Left lobe of liver (tissue), 2 donors: ENCODE measurements at regions not wholly inside any gene's neighbourhood (a gene's known extent, or its start where the extent isn't known, plus 50 kb on each side); places are given as distances from the start of the nearest gene placed in this dataset.
"Not testable (repeated sequence)": the region's sequence is repeated elsewhere in the genome, so short reads cannot be mapped to it uniquely, and the experiment has no call there.

Experiments used
- ATAC-seq: fragments of 200-7000 bp; cut with Tn5 transposase; one replicate; pipeline ENCODE4 v1.9.1; 2020; ENCODE audit warnings: mild to moderate bottlenecking, moderate library complexity
- DNase-seq: peaks from one replicate; pipeline ENCODE4 v3.0.0-alpha.2; 2020; ENCODE audit warnings: low spot score
- donor health status: DM: no; HTN: no; CAD: no; lungs with moderate emphysema.
- donor health status: DM: no; HTN: yes; CAD: no.

GRCh38 chr20:55446301-55446700, 559.0 kb downstream of the CBLN4 start:
- no peak for ATAC-seq
- no peak for DNase-seq

GRCh38 chr20:55439070-55439469, 566.2 kb downstream of the CBLN4 start:
- DNase-seq (no peak), ATAC-seq (no peak)

- ATAC-seq = no peak
- DNase-seq = no peak
These were observed 567.4 kb downstream of the CBLN4 start for GRCh38 chr20:55437798-55438415.

- ATAC-seq (no peak), DNase-seq (no peak)
These were observed 580.4 kb downstream of the CBLN4 start for GRCh38 chr20:55424968-55425367.

- no peak for ATAC-seq
These were observed 580.8 kb downstream of the CBLN4 start for GRCh38 chr20:55424476-55424875.

GRCh38 chr20:55417836-55418235, 587.5 kb downstream of the CBLN4 start:
- ATAC-seq (no peak), DNase-seq (no peak)

More at GRCh38 chr20:55424476-55424875, 580.8 kb downstream of the CBLN4 start:
- DNase-seq = no peak

GRCh38 chr20:55415567-55416142, 589.7 kb downstream of the CBLN4 start:
- DNase-seq (no peak), ATAC-seq (peak; percentile 84)

GRCh38 chr20:55412508-55412907, 592.8 kb downstream of the CBLN4 start:
- DNase-seq, ATAC-seq: not testable (repeated sequence)

GRCh38 chr20:55406891-55407290, 598.4 kb downstream of the CBLN4 start:
- no peak for DNase-seq
- ATAC-seq = no peak

- no peak for ATAC-seq
- DNase-seq = no peak
These were observed 610.7 kb downstream of the CBLN4 start for GRCh38 chr20:55394592-55394991.

GRCh38 chr20:55390791-55391190, 614.5 kb downstream of the CBLN4 start:
- ATAC-seq (no peak), DNase-seq (no peak)

- ATAC-seq = no peak
These were observed 618.6 kb downstream of the CBLN4 start for GRCh38 chr20:55386686-55387085.

GRCh38 chr20:55375920-55376319, 629.4 kb downstream of the CBLN4 start:
- DNase-seq (no peak), ATAC-seq (no peak)

More at GRCh38 chr20:55386686-55387085, 618.6 kb downstream of the CBLN4 start:
- DNase-seq = no peak

GRCh38 chr20:55365745-55366144, 639.6 kb downstream of the CBLN4 start:
- DNase-seq = no peak
- no peak for ATAC-seq

- DNase-seq = no peak
- no peak for ATAC-seq
These were observed 644.4 kb downstream of the CBLN4 start for GRCh38 chr20:55360895-55361294.

- ATAC-seq = no peak
- DNase-seq = no peak
These were observed 650.6 kb downstream of the CBLN4 start for GRCh38 chr20:55354720-55355119.

- ATAC-seq (no peak), DNase-seq (no peak)
These were observed 652.1 kb downstream of the CBLN4 start for GRCh38 chr20:55353206-55353605.

GRCh38 chr20:55348223-55348622, 657.1 kb downstream of the CBLN4 start:
- ATAC-seq (no peak), DNase-seq (no peak)

GRCh38 chr20:55342822-55343221, 662.5 kb downstream of the CBLN4 start:
- DNase-seq = no peak
- no peak for ATAC-seq

- ATAC-seq (no peak), DNase-seq (no peak)
These were observed 671.5 kb downstream of the CBLN4 start for GRCh38 chr20:55333798-55334197.

GRCh38 chr20:55329108-55329507, 676.2 kb downstream of the CBLN4 start:
- ATAC-seq (no peak), DNase-seq (no peak)

- ATAC-seq = no peak
- DNase-seq = no peak
These were observed 682.6 kb downstream of the CBLN4 start for GRCh38 chr20:55322745-55323144.

- DNase-seq (no peak), ATAC-seq (no peak)
These were observed 688.6 kb downstream of the CBLN4 start for GRCh38 chr20:55316753-55317152.
